IMR-90 (cell line): ENCODE measurements at regions not wholly inside any gene's neighbourhood (a gene's known extent, or its start where the extent isn't known, plus 50 kb on each side); places are given as distances from the start of the nearest gene placed in this dataset.

Experiments used
- CEBPB ChIP-seq: IDR thresholded peaks from 2 replicates; pipeline ENCODE4 v1.6.1; 2012; ENCODE audit warnings: low read depth, low read length, improper control_type of control experiment
- POLR2A ChIP-seq: IDR thresholded peaks from 2 replicates; pipeline ENCODE4 v1.6.1; 2012; ENCODE audit warnings: mild to moderate bottlenecking, low read depth, low read length
- RAD21 ChIP-seq: IDR thresholded peaks from 2 replicates; pipeline ENCODE4 v1.6.1; 2012; ENCODE audit warnings: low read length, improper control_type of control experiment
- TF ChIP-seq, protein P1 (sequence below): conservative IDR thresholded peaks from 2 replicates; pipeline ENCODE4 v1.5.1; 2012; ENCODE audit warnings: mild to moderate bottlenecking, low read depth, low read length, improper control_type of control experiment

- TF ChIP-seq POLR2A: no peak
- TF ChIP-seq RAD21: no peak
- TF ChIP-seq, protein P1, sequence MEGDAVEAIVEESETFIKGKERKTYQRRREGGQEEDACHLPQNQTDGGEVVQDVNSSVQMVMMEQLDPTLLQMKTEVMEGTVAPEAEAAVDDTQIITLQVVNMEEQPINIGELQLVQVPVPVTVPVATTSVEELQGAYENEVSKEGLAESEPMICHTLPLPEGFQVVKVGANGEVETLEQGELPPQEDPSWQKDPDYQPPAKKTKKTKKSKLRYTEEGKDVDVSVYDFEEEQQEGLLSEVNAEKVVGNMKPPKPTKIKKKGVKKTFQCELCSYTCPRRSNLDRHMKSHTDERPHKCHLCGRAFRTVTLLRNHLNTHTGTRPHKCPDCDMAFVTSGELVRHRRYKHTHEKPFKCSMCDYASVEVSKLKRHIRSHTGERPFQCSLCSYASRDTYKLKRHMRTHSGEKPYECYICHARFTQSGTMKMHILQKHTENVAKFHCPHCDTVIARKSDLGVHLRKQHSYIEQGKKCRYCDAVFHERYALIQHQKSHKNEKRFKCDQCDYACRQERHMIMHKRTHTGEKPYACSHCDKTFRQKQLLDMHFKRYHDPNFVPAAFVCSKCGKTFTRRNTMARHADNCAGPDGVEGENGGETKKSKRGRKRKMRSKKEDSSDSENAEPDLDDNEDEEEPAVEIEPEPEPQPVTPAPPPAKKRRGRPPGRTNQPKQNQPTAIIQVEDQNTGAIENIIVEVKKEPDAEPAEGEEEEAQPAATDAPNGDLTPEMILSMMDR: no peak
- no peak for TF ChIP-seq CEBPB
Measured at GRCh38 chr11:116525961-116526495, 246.8 kb downstream of the BUD13 start.
